ENCODE measurements at regions not wholly inside any gene's neighbourhood (a gene's known extent, or its start where the extent isn't known, plus 50 kb on each side); places are given as distances from the start of the nearest gene placed in this dataset.

DNA sequence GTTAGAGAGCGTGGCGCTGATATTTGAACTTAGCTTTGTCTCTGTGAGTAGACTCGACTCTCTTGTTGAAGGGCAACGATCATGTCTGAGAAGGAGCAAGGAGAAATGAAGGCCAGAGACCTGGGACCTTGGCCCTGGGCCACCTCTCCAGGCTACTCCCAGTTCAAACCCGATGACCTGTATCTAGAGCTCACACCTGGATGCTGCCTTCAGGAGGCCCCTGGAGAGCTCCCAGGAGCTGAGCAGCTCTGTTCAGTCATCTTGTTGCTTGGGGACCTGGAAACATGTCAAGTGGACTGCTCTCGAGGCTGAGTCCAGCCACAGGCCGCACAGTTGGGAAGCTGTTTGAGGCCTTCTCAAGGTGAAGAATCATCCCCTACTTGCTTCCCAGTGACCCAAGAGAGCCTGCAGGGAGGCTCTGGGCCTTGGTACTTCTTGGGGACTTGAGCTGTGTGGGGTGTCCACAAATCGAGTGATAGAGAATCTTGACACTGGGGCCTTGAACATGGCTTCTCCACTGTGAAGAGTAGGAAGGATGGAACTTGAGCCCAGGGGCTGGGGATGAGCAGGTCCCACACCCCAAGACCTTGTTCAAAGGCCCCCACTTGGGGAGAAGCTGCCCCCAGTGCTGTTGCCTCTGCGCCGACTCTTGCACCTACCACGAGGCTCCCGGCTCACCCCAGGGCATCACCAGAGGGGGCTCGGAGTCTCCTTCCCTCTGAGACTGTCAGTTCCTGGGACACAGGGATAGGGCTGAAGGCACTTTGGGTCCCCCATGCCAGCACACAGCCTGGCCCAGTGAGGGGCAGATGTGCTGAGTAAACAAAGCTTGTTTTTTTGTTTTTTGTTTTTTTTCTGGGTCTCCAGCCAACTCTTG, 112.1 kb downstream of the IRX5 start:
- Mint-ChIP-seq H3K27ac (no peak overlapping the region), H3K4me1 (no peaks in the 10 kb centered on the region), H3K9me3 (ENCODE audit: insufficient read depth) (no peaks in the 10 kb centered on the region), H3K27me3 (no peaks in the 10 kb centered on the region), H3K4me3 (no peak overlapping the region)
- no peak for DNase-seq
- no peak overlapping the region for H3K9ac ChIP-seq (ENCODE audit: low read length)
- no peaks in the 10 kb centered on the region for H4K20me1 ChIP-seq (ENCODE audit: control insufficient read depth, insufficient read depth, low read length, poor library complexity, severe bottlenecking)
- H2AFZ ChIP-seq (ENCODE audit: insufficient read depth, low read depth, low read length, poor library complexity, severe bottlenecking), result no peak overlapping the region
- CTCF ChIA-PET, result no interaction called here
- no peak for ATAC-seq (ENCODE audit: low read depth)
- no peak overlapping the region for H3K4me3 ChIP-seq (ENCODE audit: control extremely low read depth in 1 of 5, extremely low read depth in 1 of 5, insufficient read depth in 1 of 5, low read depth in 2 of 5, low read length in 4 of 5)
- POLR2A ChIA-PET, result no interaction called here
- no peak overlapping the region for H3K4me2 ChIP-seq (replicated peaks; ENCODE audit: low read depth, low read length, poor library complexity, severe bottlenecking)
- H3K4me1 ChIP-seq (ENCODE audit: control insufficient read depth in 2 of 2, insufficient read depth in 2 of 2, low read length in 2 of 2), result no peaks in the 10 kb centered on the region
- H3K27ac ChIP-seq (ENCODE audit: low read length in 2 of 2), result no peak overlapping the region
- WGBS (ENCODE audit: insufficient coverage), result 94% methylated on average over 12 of the region's 13 CpGs
- intact Hi-C loops (cut with micrococcal nuclease), result no loop called here
- TF ChIP-seq CTCF (IDR thresholded peaks at IDR 0.05), result no peak
- no peak for TF ChIP-seq EZH2 (IDR thresholded peaks at IDR 0.05; ENCODE audit: borderline replicate concordance, insufficient read depth, low read depth, low read length, poor library complexity, severe bottlenecking)
- H3K9me3 ChIP-seq (ENCODE audit: control extremely low read depth in 1 of 3, control insufficient read depth in 2 of 3, insufficient read depth in 1 of 3, low read length in 2 of 3), result peaks cover 0 to 6% (median 0%) of the 10 kb centered on the region in 3 donors
- H3K79me2 ChIP-seq (ENCODE audit: control insufficient read depth, insufficient read depth, low read length), result no peaks in the 10 kb centered on the region
- no peaks in the 10 kb centered on the region for H3K36me3 ChIP-seq (replicated peaks in 1 of 2; ENCODE audit: control extremely low read depth in 1 of 2, control insufficient read depth in 1 of 2, extremely low read depth in 1 of 2, insufficient read depth in 2 of 2, low read length in 1 of 2)
- H3K27me3 ChIP-seq (replicated peaks in 1 of 4; ENCODE audit: control extremely low read depth in 1 of 4, control insufficient read depth in 3 of 4, insufficient read depth in 4 of 4, low read length in 3 of 4), result no peaks in the 10 kb centered on the region

DNA sequence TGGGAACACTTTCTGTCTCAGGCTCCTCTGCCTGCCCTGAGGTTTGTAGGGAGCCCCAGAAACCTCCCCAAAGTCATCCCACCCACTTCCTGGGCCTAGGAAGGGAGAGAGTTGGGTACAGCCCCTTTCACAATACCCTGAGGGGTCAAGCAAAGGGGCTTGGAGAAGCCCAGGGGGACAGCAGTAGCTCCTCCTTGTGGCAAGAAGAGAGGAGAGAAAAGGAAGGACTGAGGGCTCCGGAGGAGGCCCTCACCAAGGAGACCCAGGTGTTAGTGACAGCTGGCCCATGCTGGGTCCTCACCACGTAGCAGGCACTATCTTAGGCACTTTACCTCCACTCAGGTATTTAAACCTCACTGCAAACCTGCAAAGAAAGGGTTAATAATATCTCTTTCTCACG, 112.8 kb downstream of the IRX5 start:
- Mint-ChIP-seq H3K9me3 (ENCODE audit: insufficient read depth) (no peaks in the 10 kb centered on the region), H3K4me1 (no peaks in the 10 kb centered on the region), H3K27ac (no peak overlapping the region), H3K4me3 (no peak overlapping the region), H3K27me3 (no peaks in the 10 kb centered on the region)
- Histone ChIP-seq H3K9me3 (ENCODE audit: control extremely low read depth in 1 of 3, control insufficient read depth in 2 of 3, insufficient read depth in 1 of 3, low read length in 2 of 3) (peaks cover 0 to 6% (median 0%) of the 10 kb centered on the region in 3 donors), H4K20me1 (ENCODE audit: control insufficient read depth, insufficient read depth, low read length, poor library complexity, severe bottlenecking) (no peaks in the 10 kb centered on the region), H3K9ac (ENCODE audit: low read length) (no peak overlapping the region), H2AFZ (ENCODE audit: insufficient read depth, low read depth, low read length, poor library complexity, severe bottlenecking) (no peak overlapping the region), H3K4me1 (ENCODE audit: control insufficient read depth in 2 of 2, insufficient read depth in 2 of 2, low read length in 2 of 2) (no peaks in the 10 kb centered on the region), H3K4me2 (replicated peaks; ENCODE audit: low read depth, low read length, poor library complexity, severe bottlenecking) (no peak overlapping the region), H3K79me2 (ENCODE audit: control insufficient read depth, insufficient read depth, low read length) (no peaks in the 10 kb centered on the region), H3K36me3 (replicated peaks in 1 of 2; ENCODE audit: control extremely low read depth in 1 of 2, control insufficient read depth in 1 of 2, extremely low read depth in 1 of 2, insufficient read depth in 2 of 2, low read length in 1 of 2) (no peaks in the 10 kb centered on the region), H3K27me3 (replicated peaks in 1 of 4; ENCODE audit: control extremely low read depth in 1 of 4, control insufficient read depth in 3 of 4, insufficient read depth in 4 of 4, low read length in 3 of 4) (no peaks in the 10 kb centered on the region), H3K27ac (ENCODE audit: low read length in 2 of 2) (no peak overlapping the region), H3K4me3 (ENCODE audit: control extremely low read depth in 1 of 5, extremely low read depth in 1 of 5, insufficient read depth in 1 of 5, low read depth in 2 of 5, low read length in 4 of 5) (no peak overlapping the region)
- ATAC-seq (ENCODE audit: low read depth) (no peak), DNase-seq (no peak)
- TF ChIP-seq CTCF (IDR thresholded peaks at IDR 0.05) (no peak), EZH2 (IDR thresholded peaks at IDR 0.05; ENCODE audit: borderline replicate concordance, insufficient read depth, low read depth, low read length, poor library complexity, severe bottlenecking) (no peak)
- ChIA-PET POLR2A (no interaction called here), CTCF (no interaction called here)
- 40% methylated on average over 2 of the region's 3 CpGs for WGBS (ENCODE audit: insufficient coverage)
- intact Hi-C loops (cut with micrococcal nuclease), result no loop called here
